ENCODE measurements at regions not wholly inside any gene's neighbourhood (a gene's known extent, or its start where the extent isn't known, plus 50 kb on each side); places are given as distances from the start of the nearest gene placed in this dataset.

DNA sequence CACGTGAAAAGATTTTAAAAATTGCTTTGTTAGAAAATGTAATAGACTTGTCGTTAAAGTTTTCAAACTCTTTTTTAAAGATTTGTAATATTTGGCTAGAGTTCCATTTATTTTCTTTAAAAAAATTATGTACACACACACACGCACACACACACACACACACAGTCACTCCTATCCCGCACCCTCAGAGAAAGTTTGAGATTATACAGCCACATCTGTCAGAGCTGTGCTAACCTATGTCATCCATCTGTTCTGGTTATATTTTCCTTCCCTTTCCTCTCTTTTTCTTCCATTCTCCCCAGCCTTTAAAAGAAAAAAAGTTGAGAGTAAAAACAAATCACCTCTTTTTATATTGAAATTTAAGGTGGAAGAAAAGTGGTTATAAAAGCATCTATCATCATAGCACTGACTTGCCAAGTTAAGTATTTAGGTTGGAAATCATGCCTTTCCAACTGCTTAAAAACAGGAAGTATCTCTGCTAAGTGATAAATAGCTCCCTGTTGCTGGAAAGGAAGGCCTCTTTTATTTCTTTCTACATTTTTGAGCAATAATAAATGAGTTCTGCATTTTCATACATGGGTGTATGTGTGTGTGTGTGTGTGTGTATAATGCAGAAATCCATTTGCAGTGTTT, 163.3 kb upstream of the SPRY1 start:
- no peak overlapping the region for H4K91ac ChIP-seq (ENCODE audit: insufficient read depth, low read depth, low read length)
- no peak overlapping the region for H2AFZ ChIP-seq (replicated peaks; ENCODE audit: low read length, poor library complexity)
- dilution Hi-C loops (cut with HindIII; ENCODE audit: low sequenced_read_pairs, unreplicated experiment): no loop called here
- intact Hi-C loops (cut with micrococcal nuclease): no loop called here
- H3K36me3 ChIP-seq (ENCODE audit: control insufficient read depth, insufficient read depth, low read length): no peaks in the 10 kb centered on the region
- no peak for TF ChIP-seq RFX5 (IDR thresholded peaks at IDR 0.05; ENCODE audit: low read depth, low read length)
- TF ChIP-seq, protein P1, sequence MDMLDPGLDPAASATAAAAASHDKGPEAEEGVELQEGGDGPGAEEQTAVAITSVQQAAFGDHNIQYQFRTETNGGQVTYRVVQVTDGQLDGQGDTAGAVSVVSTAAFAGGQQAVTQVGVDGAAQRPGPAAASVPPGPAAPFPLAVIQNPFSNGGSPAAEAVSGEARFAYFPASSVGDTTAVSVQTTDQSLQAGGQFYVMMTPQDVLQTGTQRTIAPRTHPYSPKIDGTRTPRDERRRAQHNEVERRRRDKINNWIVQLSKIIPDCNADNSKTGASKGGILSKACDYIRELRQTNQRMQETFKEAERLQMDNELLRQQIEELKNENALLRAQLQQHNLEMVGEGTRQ (IDR thresholded peaks at IDR 0.05; ENCODE audit: low read depth, low read length): no peak
- TF ChIP-seq RAD21 (IDR thresholded peaks at IDR 0.05; ENCODE audit: low read length): no peak
- no peak for TF ChIP-seq RCOR1 (IDR thresholded peaks at IDR 0.05; ENCODE audit: insufficient replicate concordance, low read length)
- TF ChIP-seq CHD1 (IDR thresholded peaks at IDR 0.05; ENCODE audit: low read depth, low read length): no peak
- no peak for TF ChIP-seq MAZ (IDR thresholded peaks at IDR 0.05; ENCODE audit: borderline replicate concordance, low read depth, low read length)
- TF ChIP-seq MXI1 (IDR thresholded peaks at IDR 0.05; ENCODE audit: borderline replicate concordance, low read depth, low read length): no peak
- TF ChIP-seq SMC3 (IDR thresholded peaks at IDR 0.05; ENCODE audit: low read depth, low read length): no peak
- TF ChIP-seq CEBPB (IDR thresholded peaks at IDR 0.05; ENCODE audit: low read depth, low read length): no peak
- no peak for TF ChIP-seq FOS (IDR thresholded peaks at IDR 0.05; ENCODE audit: low read depth, low read length)
- TF ChIP-seq, protein P2, sequence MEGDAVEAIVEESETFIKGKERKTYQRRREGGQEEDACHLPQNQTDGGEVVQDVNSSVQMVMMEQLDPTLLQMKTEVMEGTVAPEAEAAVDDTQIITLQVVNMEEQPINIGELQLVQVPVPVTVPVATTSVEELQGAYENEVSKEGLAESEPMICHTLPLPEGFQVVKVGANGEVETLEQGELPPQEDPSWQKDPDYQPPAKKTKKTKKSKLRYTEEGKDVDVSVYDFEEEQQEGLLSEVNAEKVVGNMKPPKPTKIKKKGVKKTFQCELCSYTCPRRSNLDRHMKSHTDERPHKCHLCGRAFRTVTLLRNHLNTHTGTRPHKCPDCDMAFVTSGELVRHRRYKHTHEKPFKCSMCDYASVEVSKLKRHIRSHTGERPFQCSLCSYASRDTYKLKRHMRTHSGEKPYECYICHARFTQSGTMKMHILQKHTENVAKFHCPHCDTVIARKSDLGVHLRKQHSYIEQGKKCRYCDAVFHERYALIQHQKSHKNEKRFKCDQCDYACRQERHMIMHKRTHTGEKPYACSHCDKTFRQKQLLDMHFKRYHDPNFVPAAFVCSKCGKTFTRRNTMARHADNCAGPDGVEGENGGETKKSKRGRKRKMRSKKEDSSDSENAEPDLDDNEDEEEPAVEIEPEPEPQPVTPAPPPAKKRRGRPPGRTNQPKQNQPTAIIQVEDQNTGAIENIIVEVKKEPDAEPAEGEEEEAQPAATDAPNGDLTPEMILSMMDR (conservative IDR thresholded peaks at IDR 0.05; ENCODE audit: low read depth, low read length): no peak
- no peak for TF ChIP-seq BHLHE40 (IDR thresholded peaks at IDR 0.05; ENCODE audit: low read depth, low read length)
- no peak for TF ChIP-seq NFE2L2 (IDR thresholded peaks at IDR 0.05; ENCODE audit: low read depth, low read length)
- no peak for TF ChIP-seq POLR2A (IDR thresholded peaks at IDR 0.05; ENCODE audit: low read depth, low read length)
- no peak overlapping the region for H3K4ac ChIP-seq (ENCODE audit: low read depth, low read length)
- H3K14ac ChIP-seq (replicated peaks; ENCODE audit: low read depth, low read length): no peak overlapping the region
- H4K5ac ChIP-seq (ENCODE audit: low read depth, low read length): peak overlapping the region; percentile 83; the same call in 1 of the 2 replicates
- H3K56ac ChIP-seq (ENCODE audit: extremely low read depth, insufficient read depth, low read length): no peak overlapping the region
- DNase-seq (peak; percentile 3), ATAC-seq (ENCODE audit: low read depth) (no peak)
- no peak overlapping the region; the same call in 1 of the 2 replicates for H3K4me2 ChIP-seq (ENCODE audit: low read depth, low read length)
- H3K9me3 ChIP-seq (ENCODE audit: control insufficient read depth, insufficient read depth, low read length): no peaks in the 10 kb centered on the region
- CTCF ChIA-PET: interaction anchor here (0.6 to 1.0 kb wide), 2 partner anchors 11 to 739 kb away, joined by 3 to 4 read pairs; no protein-coding TSS in a partner anchor
- H3K9me1 ChIP-seq (ENCODE audit: insufficient read depth, low read length): no peaks in the 10 kb centered on the region
- peak overlapping the region; percentile 94 for H3K18ac ChIP-seq (ENCODE audit: low read depth, low read length)
- H4K8ac ChIP-seq (ENCODE audit: low read depth in 2 of 2, low read length in 2 of 2): no peak overlapping the region
- no peak overlapping the region for H2AK9ac ChIP-seq (replicated peaks; ENCODE audit: low read depth, low read length, poor library complexity)
- H2BK120ac ChIP-seq (ENCODE audit: low read depth, low read length): peak overlapping the region; percentile 53
- H3K27ac ChIP-seq (ENCODE audit: insufficient read depth, low read length): no peak overlapping the region
- no peak overlapping the region for H3K4me3 ChIP-seq (ENCODE audit: insufficient read depth, low read depth, low read length)
- H2BK20ac ChIP-seq (ENCODE audit: low read depth, low read length): 0 out of 2 replicates have a peak overlapping the region, but pooled peaks have one; percentile 44
- no TSS peak for BruUV-seq (replicated peaks)
- POLR2A ChIA-PET (ENCODE audit: unreplicated experiment): no interaction called here
- 0 out of 4 replicates have a peak, but pooled peaks cover 0 to 4% of the 10 kb centered on the region in 2 experiments for H3K79me1 ChIP-seq (ENCODE audit: low read depth in 1 of 2, low read length in 2 of 2)
- no peaks in the 10 kb centered on the region for H4K20me1 ChIP-seq (ENCODE audit: insufficient read depth, low read length)
- H2BK5ac ChIP-seq (ENCODE audit: low read depth, low read length, poor library complexity, severe bottlenecking): peak overlapping the region; percentile 67
- H3K27me3 ChIP-seq (ENCODE audit: control insufficient read depth, insufficient read depth, low read length): no peaks in the 10 kb centered on the region
- no CpG with 5 or more reads among the region's 4 CpGs for WGBS, 2 experiments (ENCODE audit: extremely low coverage in 2 of 2, insufficient read length in 1 of 2)
- no peak overlapping the region for H2AK5ac ChIP-seq (ENCODE audit: low read depth, low read length)
- in situ Hi-C loops (cut with MboI; ENCODE audit: low sequenced_read_pairs): no loop called here
- H2BK15ac ChIP-seq (ENCODE audit: low read depth, low read length): 0 out of 3 replicates have a peak overlapping the region, but pooled peaks have one; percentile 68
- H3K4me1 ChIP-seq (ENCODE audit: control insufficient read depth, insufficient read depth, low read length): peaks cover 15% of the 10 kb centered on the region
- no peak overlapping the region for H3K9ac ChIP-seq (ENCODE audit: low read depth, low read length)
- H3K23ac ChIP-seq (ENCODE audit: low read depth, low read length): no peak overlapping the region
